AG09309 (cell line): ENCODE measurements at regions not wholly inside any gene's neighbourhood (a gene's known extent, or its start where the extent isn't known, plus 50 kb on each side); places are given as distances from the start of the nearest gene placed in this dataset.

Experiments
- DNase-seq: peaks from one replicate; pipeline ENCODE4 v3.0.0-alpha.2; 2010; ENCODE audit warnings: low read depth
- H3K4me3 ChIP-seq: 2 replicates; pipeline ENCODE4 v1.5.1; 2011; ENCODE audit warnings: mild to moderate bottlenecking, low read depth, low read length, moderate library complexity; ENCODE audit not compliant: control insufficient read depth
- CTCF ChIP-seq: IDR thresholded peaks from 2 replicates; pipeline ENCODE4 v1.5.1; 2011; ENCODE audit warnings: mild to moderate bottlenecking, low read depth, low read length, inconsistent platforms; ENCODE audit not compliant: insufficient read depth, control insufficient read depth; ENCODE audit errors: missing control alignments

GRCh38 chr10:78746155-78746763 lies 322.5 kb upstream of the ZMIZ1 start:
- H3K4me3 ChIP-seq: no peak overlapping the region
- TF ChIP-seq CTCF: no peak
- DNase-seq: no peak

- no peak for DNase-seq
- H3K4me3 ChIP-seq: no peak overlapping the region
- TF ChIP-seq CTCF: no peak
Observed at GRCh38 chr10:78747401-78748234, 321.1 kb upstream of the ZMIZ1 start.

GRCh38 chr10:78748235-78748533 lies 320.6 kb upstream of the ZMIZ1 start:
- H3K4me3 ChIP-seq: no peak overlapping the region
- DNase-seq: no peak
- TF ChIP-seq CTCF: no peak

- no peak overlapping the region for H3K4me3 ChIP-seq
- no peak for DNase-seq
- TF ChIP-seq CTCF: no peak
Observed at GRCh38 chr10:78749200-78749599, 319.6 kb upstream of the ZMIZ1 start.

- TF ChIP-seq CTCF: no peak
- DNase-seq: no peak
- no peak overlapping the region for H3K4me3 ChIP-seq
Observed at GRCh38 chr10:78749898-78750297, 318.9 kb upstream of the ZMIZ1 start.

- no peak for TF ChIP-seq CTCF
- H3K4me3 ChIP-seq: no peak overlapping the region
- no peak for DNase-seq
Observed at GRCh38 chr10:78750418-78750817, 318.3 kb upstream of the ZMIZ1 start.

- TF ChIP-seq CTCF: no peak
- no peak overlapping the region for H3K4me3 ChIP-seq
- no peak for DNase-seq
Observed at GRCh38 chr10:78751716-78752115, 317.1 kb upstream of the ZMIZ1 start.
